ENCODE measurements at regions not wholly inside any gene's neighbourhood (a gene's known extent, or its start where the extent isn't known, plus 50 kb on each side); places are given as distances from the start of the nearest gene placed in this dataset.

- no peak for TF ChIP-seq ZNF224 (CRISPR knock-in tag; IDR thresholded peaks at IDR 0.05)
- TF ChIP-seq CEBPZ (IDR thresholded peaks at IDR 0.05; ENCODE audit: borderline replicate concordance, low read depth, low read length): no peak
- TF ChIP-seq ZNF274 (IDR thresholded peaks at IDR 0.05; ENCODE audit: borderline replicate concordance, low read depth, low read length): no peak
- TF ChIP-seq TCF3 (CRISPR knock-in tag; IDR thresholded peaks at IDR 0.05): no peak
- TF ChIP-seq, protein P1, sequence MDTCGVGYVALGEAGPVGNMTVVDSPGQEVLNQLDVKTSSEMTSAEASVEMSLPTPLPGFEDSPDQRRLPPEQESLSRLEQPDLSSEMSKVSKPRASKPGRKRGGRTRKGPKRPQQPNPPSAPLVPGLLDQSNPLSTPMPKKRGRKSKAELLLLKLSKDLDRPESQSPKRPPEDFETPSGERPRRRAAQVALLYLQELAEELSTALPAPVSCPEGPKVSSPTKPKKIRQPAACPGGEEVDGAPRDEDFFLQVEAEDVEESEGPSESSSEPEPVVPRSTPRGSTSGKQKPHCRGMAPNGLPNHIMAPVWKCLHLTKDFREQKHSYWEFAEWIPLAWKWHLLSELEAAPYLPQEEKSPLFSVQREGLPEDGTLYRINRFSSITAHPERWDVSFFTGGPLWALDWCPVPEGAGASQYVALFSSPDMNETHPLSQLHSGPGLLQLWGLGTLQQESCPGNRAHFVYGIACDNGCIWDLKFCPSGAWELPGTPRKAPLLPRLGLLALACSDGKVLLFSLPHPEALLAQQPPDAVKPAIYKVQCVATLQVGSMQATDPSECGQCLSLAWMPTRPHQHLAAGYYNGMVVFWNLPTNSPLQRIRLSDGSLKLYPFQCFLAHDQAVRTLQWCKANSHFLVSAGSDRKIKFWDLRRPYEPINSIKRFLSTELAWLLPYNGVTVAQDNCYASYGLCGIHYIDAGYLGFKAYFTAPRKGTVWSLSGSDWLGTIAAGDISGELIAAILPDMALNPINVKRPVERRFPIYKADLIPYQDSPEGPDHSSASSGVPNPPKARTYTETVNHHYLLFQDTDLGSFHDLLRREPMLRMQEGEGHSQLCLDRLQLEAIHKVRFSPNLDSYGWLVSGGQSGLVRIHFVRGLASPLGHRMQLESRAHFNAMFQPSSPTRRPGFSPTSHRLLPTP (IDR thresholded peaks at IDR 0.05; ENCODE audit: borderline replicate concordance, extremely low read depth, insufficient read length): no peak
Measured at GRCh38 chr1:50266509-50266908, 156.7 kb downstream of the DMRTA2 start.
